Fibroblast of villous mesenchyme (primary cell): ENCODE measurements at regions not wholly inside any gene's neighbourhood (a gene's known extent, or its start where the extent isn't known, plus 50 kb on each side); places are given as distances from the start of the nearest gene placed in this dataset.
"Not testable (repeated sequence)": the region's sequence is repeated elsewhere in the genome, so short reads cannot be mapped to it uniquely, and the experiment has no call there.

ENCODE experiments used
- DNase-seq: peaks from one replicate; pipeline ENCODE4 v3.0.0-alpha.2; 2010; ENCODE audit warnings: low read depth
- H3K4me3 ChIP-seq: 2 replicates; pipeline ENCODE4 v1.5.1; 2011; ENCODE audit warnings: low read depth, mild to moderate bottlenecking, low read length
- CTCF ChIP-seq: IDR thresholded peaks from 2 replicates; pipeline ENCODE4 v1.5.1; 2012; ENCODE audit warnings: low read depth, mild to moderate bottlenecking, low read length; ENCODE audit not compliant: insufficient read depth

- DNase-seq, result no peak
- no peak for TF ChIP-seq CTCF
- H3K4me3 ChIP-seq, result no peak overlapping the region
Observed at GRCh38 chr13:85140192-85140591, 659.0 kb downstream of the SLITRK6 start.

GRCh38 chr13:85137516-85137915 lies 661.7 kb downstream of the SLITRK6 start:
- DNase-seq, result no peak
- H3K4me3 ChIP-seq, result no peak overlapping the region
- no peak for TF ChIP-seq CTCF

- DNase-seq, result no peak
- no peak for TF ChIP-seq CTCF
- H3K4me3 ChIP-seq, result no peak overlapping the region
Observed at GRCh38 chr13:85132986-85133385, 666.2 kb downstream of the SLITRK6 start.

- not testable (repeated sequence) for H3K4me3 ChIP-seq, DNase-seq
Observed at GRCh38 chr13:85123501-85123900, 675.7 kb downstream of the SLITRK6 start.

- TF ChIP-seq CTCF, result no peak
- no peak for DNase-seq
- H3K4me3 ChIP-seq, result no peak overlapping the region
Observed at GRCh38 chr13:85108356-85108755, 690.9 kb downstream of the SLITRK6 start.

- H3K4me3 ChIP-seq, result no peak overlapping the region
- no peak for TF ChIP-seq CTCF
- no peak for DNase-seq
Observed at GRCh38 chr13:85099245-85099644, 700.0 kb downstream of the SLITRK6 start.

GRCh38 chr13:85095418-85096272 lies 703.6 kb downstream of the SLITRK6 start:
- no peak for DNase-seq
- H3K4me3 ChIP-seq, result no peak overlapping the region
- TF ChIP-seq CTCF, result no peak
